Duodenal mucosa (tissue), 2 donors: ENCODE measurements at regions not wholly inside any gene's neighbourhood (a gene's known extent, or its start where the extent isn't known, plus 50 kb on each side); places are given as distances from the start of the nearest gene placed in this dataset.

ENCODE experiments used
- H3K27ac ChIP-seq: one replicate; pipeline ENCODE4 v1.7.0; 2013; ENCODE audit warnings: low read depth, low read length
- H3K27me3 ChIP-seq, 2 donors: one replicate each; pipeline ENCODE4 v1.7.0; 2013; ENCODE audit warnings: low read length in 2 of 2, control low read depth in 1 of 2; ENCODE audit not compliant: insufficient read depth in 2 of 2, control insufficient read depth in 1 of 2
- H3K36me3 ChIP-seq, 2 donors: one replicate each; pipeline ENCODE4 v1.7.0; 2013; ENCODE audit warnings: low read length in 2 of 2, control low read depth in 1 of 2; ENCODE audit not compliant: insufficient read depth in 2 of 2, control insufficient read depth in 1 of 2
- H3K4me1 ChIP-seq, 2 donors: one replicate each; pipeline ENCODE4 v1.7.0; 2013; ENCODE audit warnings: low read length in 2 of 2, control low read depth in 1 of 2; ENCODE audit not compliant: insufficient read depth in 2 of 2, control insufficient read depth in 1 of 2
- H3K4me3 ChIP-seq, 2 donors: one replicate each; pipeline ENCODE4 v1.7.0; 2013; ENCODE audit warnings: low read length in 2 of 2, low read depth in 1 of 2
- H3K9ac ChIP-seq, 2 donors: one replicate each; pipeline ENCODE4 v1.7.0; 2013; ENCODE audit warnings: low read length in 2 of 2, low read depth in 1 of 2
- H3K9me3 ChIP-seq, 2 donors: one replicate each; pipeline ENCODE4 v1.7.0; 2013; ENCODE audit warnings: low read length in 2 of 2, control low read depth in 1 of 2; ENCODE audit not compliant: control insufficient read depth in 1 of 2

- Histone ChIP-seq H3K36me3 (no peaks in the 10 kb centered on the region), H3K9ac (no peak overlapping the region), H3K4me1 (no peaks in the 10 kb centered on the region), H3K27ac (no peak overlapping the region), H3K4me3 (no peak overlapping the region), H3K9me3 (no peaks in the 10 kb centered on the region), H3K27me3 (no peaks in the 10 kb centered on the region)
These were observed 229.3 kb upstream of the BCOR start for GRCh38 chrX:40327085-40327484.

GRCh38 chrX:40326186-40326965 lies 228.6 kb upstream of the BCOR start:
- H3K27me3 ChIP-seq = no peaks in the 10 kb centered on the region
- H3K36me3 ChIP-seq = no peaks in the 10 kb centered on the region
- H3K4me3 ChIP-seq = no peak overlapping the region
- no peaks in the 10 kb centered on the region for H3K4me1 ChIP-seq
- no peak overlapping the region for H3K27ac ChIP-seq
- no peak overlapping the region for H3K9ac ChIP-seq
- no peaks in the 10 kb centered on the region for H3K9me3 ChIP-seq

- H3K9ac ChIP-seq = no peak overlapping the region
- H3K4me3 ChIP-seq = no peak overlapping the region
- H3K27me3 ChIP-seq = no peaks in the 10 kb centered on the region
These were observed 227.4 kb upstream of the BCOR start for GRCh38 chrX:40325161-40325560.

DNA sequence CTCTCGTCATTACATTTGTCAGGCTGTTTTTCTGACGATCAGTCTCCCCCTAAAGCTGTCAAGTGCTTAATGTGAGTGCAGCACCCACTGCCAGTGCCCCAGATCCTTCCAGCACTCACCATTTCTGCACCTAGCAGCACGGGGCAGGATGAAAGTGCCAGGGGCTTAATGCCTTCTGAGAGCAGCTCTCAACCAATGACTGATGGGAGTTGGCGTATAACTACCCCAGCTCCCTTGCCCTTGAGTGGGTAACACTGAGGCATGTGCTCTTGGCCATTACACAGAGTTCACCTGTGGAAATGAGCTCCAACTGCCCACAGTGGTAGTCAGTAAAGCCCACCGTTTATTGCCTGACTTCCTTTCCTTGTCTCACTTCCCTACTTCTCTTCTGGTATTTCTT lies 226.2 kb upstream of the BCOR start:
- Histone ChIP-seq H3K27me3 (no peaks in the 10 kb centered on the region), H3K9ac (no peak overlapping the region), H3K36me3 (no peaks in the 10 kb centered on the region), H3K4me3 (no peak overlapping the region), H3K27ac (no peak overlapping the region), H3K4me1 (no peaks in the 10 kb centered on the region), H3K9me3 (no peaks in the 10 kb centered on the region)

More at GRCh38 chrX:40325161-40325560, 227.4 kb upstream of the BCOR start:
- Histone ChIP-seq H3K9me3 (no peaks in the 10 kb centered on the region), H3K36me3 (no peaks in the 10 kb centered on the region), H3K27ac (no peak overlapping the region), H3K4me1 (no peaks in the 10 kb centered on the region)

DNA sequence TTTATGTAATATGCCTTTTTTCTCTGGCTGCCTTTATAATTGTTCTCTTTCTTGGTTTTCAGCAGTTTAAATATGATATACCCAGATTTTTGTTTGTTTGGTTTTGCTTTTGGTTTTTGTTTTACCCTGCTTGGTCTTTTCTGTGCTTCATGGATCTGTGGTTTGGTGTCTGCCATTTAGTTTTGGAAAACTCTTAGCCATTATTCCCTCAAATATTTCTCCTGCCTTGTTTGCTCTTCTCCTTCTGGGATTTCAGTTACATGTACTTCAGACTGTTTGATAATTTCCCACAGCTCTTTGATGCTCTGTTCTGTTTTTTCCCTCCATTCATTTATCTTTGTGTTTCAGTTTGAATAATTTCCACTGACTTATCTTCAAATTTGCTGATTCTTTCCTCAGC lies 223.1 kb upstream of the BCOR start:
- H3K9ac ChIP-seq = no peak overlapping the region
- H3K4me3 ChIP-seq = no peak overlapping the region
- H3K4me1 ChIP-seq = no peaks in the 10 kb centered on the region
- H3K27ac ChIP-seq = no peak overlapping the region
- H3K9me3 ChIP-seq = no peaks in the 10 kb centered on the region
- H3K27me3 ChIP-seq = no peaks in the 10 kb centered on the region
- H3K36me3 ChIP-seq = no peaks in the 10 kb centered on the region

DNA sequence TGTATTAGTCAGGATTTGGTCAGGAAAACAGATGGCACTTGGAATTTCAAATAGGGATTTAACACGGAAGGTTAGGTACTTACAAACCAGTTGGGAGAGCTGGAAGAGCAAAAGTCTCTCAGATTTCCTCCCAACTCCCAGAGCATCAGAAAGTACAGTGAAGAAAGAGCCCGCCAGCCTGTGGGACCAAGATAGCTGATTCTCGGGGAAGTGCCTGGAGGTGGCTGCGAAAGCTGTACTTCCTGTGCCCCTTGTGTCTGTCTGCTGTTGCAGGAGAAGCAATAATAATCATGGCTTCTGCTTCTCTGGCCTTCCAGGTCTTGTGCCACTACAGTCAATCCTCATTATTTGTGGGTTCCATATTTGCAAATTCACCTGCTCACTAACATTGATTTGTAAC lies 221.0 kb upstream of the BCOR start:
- Histone ChIP-seq H3K4me1 (no peaks in the 10 kb centered on the region), H3K36me3 (no peaks in the 10 kb centered on the region), H3K27me3 (no peaks in the 10 kb centered on the region), H3K9ac (no peak overlapping the region), H3K9me3 (no peaks in the 10 kb centered on the region), H3K27ac (no peak overlapping the region), H3K4me3 (no peak overlapping the region)

GRCh38 chrX:40318076-40318475 lies 220.3 kb upstream of the BCOR start:
- Histone ChIP-seq H3K4me1 (no peaks in the 10 kb centered on the region), H3K4me3 (no peak overlapping the region), H3K27ac (no peak overlapping the region), H3K27me3 (no peaks in the 10 kb centered on the region), H3K36me3 (no peaks in the 10 kb centered on the region), H3K9me3 (no peaks in the 10 kb centered on the region), H3K9ac (no peak overlapping the region)

DNA sequence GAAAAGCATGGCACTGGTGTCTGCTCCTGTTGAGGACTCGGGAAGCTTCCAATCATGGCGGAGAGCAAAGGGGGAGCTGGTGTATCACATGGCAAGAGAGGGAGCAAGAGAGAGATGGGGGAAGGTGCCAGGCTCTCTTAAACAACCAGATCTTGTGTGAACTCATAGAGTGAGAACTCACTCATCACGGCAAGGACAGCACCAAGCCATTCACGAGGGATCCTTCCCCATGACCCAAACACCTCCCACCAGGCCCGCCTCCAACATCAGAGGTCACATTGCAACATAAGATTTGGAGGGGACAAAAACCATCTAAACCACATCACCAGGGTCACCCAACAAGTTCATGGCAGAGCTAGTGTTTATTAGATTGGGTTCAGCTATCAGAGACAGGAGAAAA lies 218.7 kb upstream of the BCOR start:
- Histone ChIP-seq H3K27ac (no peak overlapping the region), H3K27me3 (no peaks in the 10 kb centered on the region), H3K36me3 (no peaks in the 10 kb centered on the region), H3K9me3 (no peaks in the 10 kb centered on the region), H3K4me3 (no peak overlapping the region), H3K9ac (no peak overlapping the region), H3K4me1 (no peaks in the 10 kb centered on the region)

- Histone ChIP-seq H3K4me3 (no peak overlapping the region), H3K9ac (no peak overlapping the region), H3K4me1 (no peaks in the 10 kb centered on the region), H3K9me3 (no peaks in the 10 kb centered on the region), H3K27me3 (no peaks in the 10 kb centered on the region), H3K27ac (no peak overlapping the region), H3K36me3 (no peaks in the 10 kb centered on the region)
These were observed 216.3 kb upstream of the BCOR start for GRCh38 chrX:40314070-40314469.

GRCh38 chrX:40313269-40313668 lies 215.5 kb upstream of the BCOR start:
- no peaks in the 10 kb centered on the region for H3K27me3 ChIP-seq
- no peaks in the 10 kb centered on the region for H3K9me3 ChIP-seq
- H3K9ac ChIP-seq = no peak overlapping the region
- no peaks in the 10 kb centered on the region for H3K4me1 ChIP-seq
- H3K4me3 ChIP-seq = no peak overlapping the region
- H3K27ac ChIP-seq = no peak overlapping the region
- H3K36me3 ChIP-seq = no peaks in the 10 kb centered on the region
